ENCODE measurements at regions not wholly inside any gene's neighbourhood (a gene's known extent, or its start where the extent isn't known, plus 50 kb on each side); places are given as distances from the start of the nearest gene placed in this dataset.

GRCh38 chr11:26782220-26782965 lies 60.5 kb upstream of the SLC5A12 start:
- TF ChIP-seq ZZZ3 (IDR thresholded peaks at IDR 0.05): no peak
- no peak for TF ChIP-seq EP300 (IDR thresholded peaks at IDR 0.05; ENCODE audit: low read length)
- TF ChIP-seq WHSC1 (IDR thresholded peaks at IDR 0.05; ENCODE audit: low read length): no peak
- TF ChIP-seq CEBPB (tag; IDR thresholded peaks at IDR 0.05): no peak
- TF ChIP-seq ATF2 (CRISPR knock-in tag; IDR thresholded peaks at IDR 0.05): no peak
- TF ChIP-seq SP2 (IDR thresholded peaks at IDR 0.05; ENCODE audit: extremely low read depth, low read depth, low read length, poor library complexity, severe bottlenecking): no peak
- TF ChIP-seq, protein P1, sequence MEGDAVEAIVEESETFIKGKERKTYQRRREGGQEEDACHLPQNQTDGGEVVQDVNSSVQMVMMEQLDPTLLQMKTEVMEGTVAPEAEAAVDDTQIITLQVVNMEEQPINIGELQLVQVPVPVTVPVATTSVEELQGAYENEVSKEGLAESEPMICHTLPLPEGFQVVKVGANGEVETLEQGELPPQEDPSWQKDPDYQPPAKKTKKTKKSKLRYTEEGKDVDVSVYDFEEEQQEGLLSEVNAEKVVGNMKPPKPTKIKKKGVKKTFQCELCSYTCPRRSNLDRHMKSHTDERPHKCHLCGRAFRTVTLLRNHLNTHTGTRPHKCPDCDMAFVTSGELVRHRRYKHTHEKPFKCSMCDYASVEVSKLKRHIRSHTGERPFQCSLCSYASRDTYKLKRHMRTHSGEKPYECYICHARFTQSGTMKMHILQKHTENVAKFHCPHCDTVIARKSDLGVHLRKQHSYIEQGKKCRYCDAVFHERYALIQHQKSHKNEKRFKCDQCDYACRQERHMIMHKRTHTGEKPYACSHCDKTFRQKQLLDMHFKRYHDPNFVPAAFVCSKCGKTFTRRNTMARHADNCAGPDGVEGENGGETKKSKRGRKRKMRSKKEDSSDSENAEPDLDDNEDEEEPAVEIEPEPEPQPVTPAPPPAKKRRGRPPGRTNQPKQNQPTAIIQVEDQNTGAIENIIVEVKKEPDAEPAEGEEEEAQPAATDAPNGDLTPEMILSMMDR (IDR thresholded peaks at IDR 0.05 in 2 of 3, conservative IDR thresholded peaks at IDR 0.05 in 1 of 3; ENCODE audit: insufficient read depth in 2 of 3, low read depth in 1 of 3, low read length in 3 of 3): no peak
- TF ChIP-seq POLR2AphosphoS2 (IDR thresholded peaks at IDR 0.05; ENCODE audit: low read length): no peak
- TF ChIP-seq GMEB1 (CRISPR knock-in tag; IDR thresholded peaks at IDR 0.05): no peak
- no peak for TF ChIP-seq BRCA1 (IDR thresholded peaks at IDR 0.05)
- TF ChIP-seq BRCA1 (CRISPR knock-in tag; IDR thresholded peaks at IDR 0.05): no peak
- no peak for TF ChIP-seq ZNF121 (CRISPR knock-in tag; conservative IDR thresholded peaks at IDR 0.05)

All from K562 (cell line).